ENCODE measurements at regions not wholly inside any gene's neighbourhood (a gene's known extent, or its start where the extent isn't known, plus 50 kb on each side); places are given as distances from the start of the nearest gene placed in this dataset.
"Not testable (repeated sequence)": the region's sequence is repeated elsewhere in the genome, so short reads cannot be mapped to it uniquely, and the experiment has no call there.

DNA sequence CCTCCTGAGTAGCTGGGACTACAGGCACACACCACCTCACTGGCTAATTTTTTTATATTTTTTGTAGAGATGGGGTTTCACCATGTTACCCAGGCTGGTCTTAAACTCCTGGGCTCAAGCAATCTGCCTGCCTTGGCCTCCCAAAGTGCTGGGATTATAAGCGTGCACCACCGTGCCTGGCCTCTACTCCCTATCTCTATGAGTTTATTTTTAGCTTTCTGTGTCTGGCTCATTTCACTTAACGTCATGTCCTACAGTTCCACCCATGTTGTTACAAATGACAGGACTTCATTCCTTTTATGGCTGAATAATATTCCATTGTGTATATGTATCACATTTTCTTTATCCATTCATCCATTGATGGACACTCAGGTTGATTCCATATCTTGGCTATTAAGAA is 164.2 kb upstream of the ZNF648 start:
- TF ChIP-seq, protein P1, sequence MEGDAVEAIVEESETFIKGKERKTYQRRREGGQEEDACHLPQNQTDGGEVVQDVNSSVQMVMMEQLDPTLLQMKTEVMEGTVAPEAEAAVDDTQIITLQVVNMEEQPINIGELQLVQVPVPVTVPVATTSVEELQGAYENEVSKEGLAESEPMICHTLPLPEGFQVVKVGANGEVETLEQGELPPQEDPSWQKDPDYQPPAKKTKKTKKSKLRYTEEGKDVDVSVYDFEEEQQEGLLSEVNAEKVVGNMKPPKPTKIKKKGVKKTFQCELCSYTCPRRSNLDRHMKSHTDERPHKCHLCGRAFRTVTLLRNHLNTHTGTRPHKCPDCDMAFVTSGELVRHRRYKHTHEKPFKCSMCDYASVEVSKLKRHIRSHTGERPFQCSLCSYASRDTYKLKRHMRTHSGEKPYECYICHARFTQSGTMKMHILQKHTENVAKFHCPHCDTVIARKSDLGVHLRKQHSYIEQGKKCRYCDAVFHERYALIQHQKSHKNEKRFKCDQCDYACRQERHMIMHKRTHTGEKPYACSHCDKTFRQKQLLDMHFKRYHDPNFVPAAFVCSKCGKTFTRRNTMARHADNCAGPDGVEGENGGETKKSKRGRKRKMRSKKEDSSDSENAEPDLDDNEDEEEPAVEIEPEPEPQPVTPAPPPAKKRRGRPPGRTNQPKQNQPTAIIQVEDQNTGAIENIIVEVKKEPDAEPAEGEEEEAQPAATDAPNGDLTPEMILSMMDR (IDR thresholded peaks at IDR 0.05), result not testable (repeated sequence)
- TF ChIP-seq POLR2A (IDR thresholded peaks at IDR 0.05), result not testable (repeated sequence)

Measured in Peyer's patch (tissue), 4 donors.